Activated naive CD4-positive, alpha-beta T cell treated with anti-CD3 and anti-CD28 coated beads, Interleukin-2, amount 50 U/mL, for 24 hours (primary cell): ENCODE measurements at regions not wholly inside any gene's neighbourhood (a gene's known extent, or its start where the extent isn't known, plus 50 kb on each side); places are given as distances from the start of the nearest gene placed in this dataset.
"Not testable (repeated sequence)": the region's sequence is repeated elsewhere in the genome, so short reads cannot be mapped to it uniquely, and the experiment has no call there.

Source experiments
- H3K27ac Mint-ChIP-seq: one replicate; pipeline ENCODE4 v1.8.0; 2021; ENCODE audit warnings: mild to moderate bottlenecking, mixed read lengths
- H3K27me3 Mint-ChIP-seq: one replicate; pipeline ENCODE4 v1.8.0; 2021; ENCODE audit warnings: mixed read lengths
- H3K36me3 Mint-ChIP-seq: one replicate; pipeline ENCODE4 v1.8.0; 2021; ENCODE audit warnings: mixed read lengths
- H3K4me1 Mint-ChIP-seq: one replicate; pipeline ENCODE4 v1.8.0; 2021; ENCODE audit warnings: mixed read lengths
- H3K4me3 Mint-ChIP-seq: one replicate; pipeline ENCODE4 v1.8.0; 2021; ENCODE audit warnings: mild to moderate bottlenecking, mixed read lengths
- H3K9me3 Mint-ChIP-seq: one replicate; pipeline ENCODE4 v1.8.0; 2021; ENCODE audit warnings: mixed read lengths

DNA sequence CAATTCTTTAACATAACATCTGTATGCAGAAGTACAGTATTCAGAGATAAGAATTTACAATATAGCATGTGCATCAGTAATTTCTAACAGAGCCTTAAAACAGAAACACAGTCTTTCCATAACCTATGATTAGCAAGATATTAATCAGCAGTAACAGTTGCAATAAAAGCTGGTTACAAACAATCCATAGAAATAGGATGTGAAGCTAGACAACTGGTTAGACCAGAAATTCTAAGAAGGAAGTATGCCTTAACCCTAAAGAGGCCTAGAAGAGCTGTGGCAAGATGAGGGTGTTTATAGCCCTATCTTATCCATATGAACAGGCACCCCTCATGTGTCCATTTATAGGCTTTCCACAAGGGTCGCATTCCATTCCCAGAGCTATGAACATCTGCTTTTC, 492.1 kb upstream of the CBLB start:
- not testable (repeated sequence) for H3K27me3 Mint-ChIP-seq, H3K4me3 Mint-ChIP-seq, H3K27ac Mint-ChIP-seq, H3K36me3 Mint-ChIP-seq, H3K4me1 Mint-ChIP-seq, H3K9me3 Mint-ChIP-seq

DNA sequence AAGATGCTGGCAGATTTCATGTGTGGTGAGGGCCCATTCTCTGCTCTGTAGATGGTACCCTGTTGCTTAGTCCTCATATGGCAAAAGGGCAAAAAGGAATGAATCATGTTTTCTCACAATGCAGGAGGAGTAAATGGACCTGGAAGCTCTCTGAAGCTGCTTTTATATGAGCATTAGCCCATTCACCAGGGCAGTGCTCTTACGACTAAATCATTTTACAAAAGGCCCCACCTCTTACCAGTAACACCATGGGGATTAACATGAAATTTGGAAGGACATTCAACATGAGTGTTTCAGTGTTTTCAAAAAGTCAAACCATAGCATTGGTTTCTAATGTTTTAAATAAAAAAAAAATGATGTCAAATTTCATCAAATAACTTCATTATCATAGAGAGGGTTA, 495.7 kb upstream of the CBLB start:
- H3K4me1 Mint-ChIP-seq = peaks cover 9% of the 10 kb centered on the region
- H3K9me3 Mint-ChIP-seq = no peaks in the 10 kb centered on the region
- H3K4me3 Mint-ChIP-seq = no peak overlapping the region
- no peak overlapping the region for H3K27ac Mint-ChIP-seq
- no peaks in the 10 kb centered on the region for H3K36me3 Mint-ChIP-seq
- no peaks in the 10 kb centered on the region for H3K27me3 Mint-ChIP-seq

DNA sequence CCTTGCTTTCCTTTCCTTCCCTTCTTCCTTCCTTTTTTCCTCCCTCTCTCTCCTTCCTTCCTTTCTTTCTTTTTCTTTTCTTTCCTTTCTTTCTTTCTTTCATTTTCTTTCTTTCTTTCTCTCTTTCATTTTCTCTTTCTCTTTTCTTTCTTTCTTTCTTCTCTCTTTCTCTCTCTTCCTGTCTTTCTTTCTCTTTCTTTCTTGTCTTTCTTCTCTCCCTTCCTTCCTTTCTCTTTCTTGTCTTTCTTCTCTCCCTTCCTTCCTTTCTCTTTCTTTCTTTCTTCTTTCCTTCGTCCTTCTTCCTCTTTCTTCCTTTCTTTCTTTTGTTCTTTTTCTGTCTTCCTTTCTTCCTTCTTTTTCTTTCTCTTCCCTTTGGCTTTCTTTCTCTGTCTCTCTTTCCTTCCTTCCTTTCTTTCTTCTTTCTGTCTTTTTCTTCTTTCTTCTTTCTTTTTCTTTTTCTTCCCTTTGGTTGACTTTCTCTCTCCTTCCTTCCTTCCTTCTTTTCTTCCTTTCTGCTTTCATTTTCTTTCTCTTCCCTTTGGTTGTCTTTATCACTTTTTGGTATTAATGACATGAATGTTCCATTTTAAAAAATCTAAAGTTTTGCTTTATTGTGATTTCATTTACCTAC, 496.4 kb upstream of the CBLB start:
- peak overlapping the region; percentile 16 for H3K4me3 Mint-ChIP-seq
- no peaks in the 10 kb centered on the region for H3K27me3 Mint-ChIP-seq
- no peaks in the 10 kb centered on the region for H3K9me3 Mint-ChIP-seq
- peak overlapping the region; percentile 53 for H3K27ac Mint-ChIP-seq
- H3K4me1 Mint-ChIP-seq = peaks cover 9% of the 10 kb centered on the region
- no peaks in the 10 kb centered on the region for H3K36me3 Mint-ChIP-seq

DNA sequence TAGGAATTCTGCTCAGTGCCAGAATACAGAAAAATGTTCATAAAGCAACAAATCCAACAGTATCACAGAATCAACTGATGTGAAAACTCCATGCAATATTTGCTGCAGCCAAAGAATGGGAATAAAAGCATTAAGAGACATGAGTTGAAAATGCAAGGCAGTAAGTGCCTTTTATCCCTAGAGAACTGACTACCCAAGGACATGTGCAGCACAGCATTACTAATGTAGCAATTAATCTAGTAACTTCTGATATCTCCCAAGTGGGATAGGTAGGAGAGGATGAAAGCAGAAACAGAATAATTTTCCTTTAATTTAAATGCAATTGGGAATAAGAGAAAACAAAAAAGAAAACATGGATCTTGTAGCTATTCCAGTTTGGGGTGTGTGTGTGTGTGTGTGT, 497.5 kb upstream of the CBLB start:
- Mint-ChIP-seq H3K36me3 (no peaks in the 10 kb centered on the region), H3K27me3 (no peaks in the 10 kb centered on the region), H3K27ac (no peak overlapping the region), H3K4me1 (peaks cover 9% of the 10 kb centered on the region), H3K9me3 (no peaks in the 10 kb centered on the region), H3K4me3 (no peak overlapping the region)

DNA sequence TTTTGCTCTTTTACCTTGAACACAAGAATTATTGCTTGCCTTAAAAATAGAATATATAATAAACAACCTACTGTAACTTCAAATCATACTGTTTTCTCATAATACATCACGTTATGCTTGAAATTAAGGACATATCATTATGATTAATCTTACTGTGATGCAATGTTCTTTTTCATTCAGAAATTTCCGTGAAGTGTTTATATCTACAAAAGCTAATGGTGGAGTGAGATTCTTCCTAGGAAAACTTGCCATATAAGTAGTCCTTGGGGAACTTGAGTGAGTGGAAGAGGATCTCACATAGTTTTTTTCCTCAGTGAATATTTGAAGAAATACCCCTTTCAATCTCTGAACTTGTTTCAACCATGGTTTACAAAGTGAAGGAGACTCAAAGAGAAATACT, 498.7 kb upstream of the CBLB start:
- Mint-ChIP-seq H3K36me3 (no peaks in the 10 kb centered on the region), H3K9me3 (no peaks in the 10 kb centered on the region), H3K4me1 (peaks cover 9% of the 10 kb centered on the region), H3K27me3 (no peaks in the 10 kb centered on the region), H3K27ac (no peak overlapping the region), H3K4me3 (no peak overlapping the region)

DNA sequence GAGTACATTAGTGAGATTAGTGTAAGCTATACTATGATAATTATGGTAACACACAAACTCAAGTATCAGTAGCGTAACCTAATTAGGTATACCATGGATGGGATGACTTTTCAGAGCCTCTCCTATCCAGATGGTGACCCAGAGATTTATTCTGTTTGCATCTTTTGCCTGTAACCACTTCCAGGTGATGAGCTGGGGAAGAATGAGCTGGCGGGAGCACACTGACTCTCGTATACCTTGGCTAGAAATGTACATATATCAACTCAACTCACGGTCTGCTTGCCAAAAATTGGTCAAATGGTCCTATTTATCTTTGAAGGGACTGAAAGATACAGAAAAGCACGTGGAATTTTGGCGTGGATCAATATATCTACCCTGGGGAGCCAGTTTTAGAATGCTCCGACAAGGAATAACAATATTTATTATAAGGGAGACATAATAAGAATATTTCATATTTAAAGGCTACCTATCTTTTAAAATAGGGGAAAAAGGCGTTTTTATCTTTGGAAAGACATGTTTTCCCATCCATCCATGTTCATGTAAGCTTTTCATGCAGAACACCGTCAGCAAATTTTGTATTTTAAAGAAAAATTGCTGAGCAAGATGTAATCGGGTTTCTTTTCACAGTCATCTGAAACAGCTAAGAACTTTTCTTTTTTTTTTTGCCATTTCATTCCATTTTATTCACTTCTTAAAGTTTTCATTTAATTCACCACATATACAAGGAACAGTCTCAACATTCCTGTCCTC, 502.6 kb upstream of the CBLB start:
- H3K4me1 Mint-ChIP-seq = no peaks in the 10 kb centered on the region
- H3K27me3 Mint-ChIP-seq = no peaks in the 10 kb centered on the region
- H3K4me3 Mint-ChIP-seq = no peak overlapping the region
- no peaks in the 10 kb centered on the region for H3K9me3 Mint-ChIP-seq
- no peaks in the 10 kb centered on the region for H3K36me3 Mint-ChIP-seq
- no peak overlapping the region for H3K27ac Mint-ChIP-seq

DNA sequence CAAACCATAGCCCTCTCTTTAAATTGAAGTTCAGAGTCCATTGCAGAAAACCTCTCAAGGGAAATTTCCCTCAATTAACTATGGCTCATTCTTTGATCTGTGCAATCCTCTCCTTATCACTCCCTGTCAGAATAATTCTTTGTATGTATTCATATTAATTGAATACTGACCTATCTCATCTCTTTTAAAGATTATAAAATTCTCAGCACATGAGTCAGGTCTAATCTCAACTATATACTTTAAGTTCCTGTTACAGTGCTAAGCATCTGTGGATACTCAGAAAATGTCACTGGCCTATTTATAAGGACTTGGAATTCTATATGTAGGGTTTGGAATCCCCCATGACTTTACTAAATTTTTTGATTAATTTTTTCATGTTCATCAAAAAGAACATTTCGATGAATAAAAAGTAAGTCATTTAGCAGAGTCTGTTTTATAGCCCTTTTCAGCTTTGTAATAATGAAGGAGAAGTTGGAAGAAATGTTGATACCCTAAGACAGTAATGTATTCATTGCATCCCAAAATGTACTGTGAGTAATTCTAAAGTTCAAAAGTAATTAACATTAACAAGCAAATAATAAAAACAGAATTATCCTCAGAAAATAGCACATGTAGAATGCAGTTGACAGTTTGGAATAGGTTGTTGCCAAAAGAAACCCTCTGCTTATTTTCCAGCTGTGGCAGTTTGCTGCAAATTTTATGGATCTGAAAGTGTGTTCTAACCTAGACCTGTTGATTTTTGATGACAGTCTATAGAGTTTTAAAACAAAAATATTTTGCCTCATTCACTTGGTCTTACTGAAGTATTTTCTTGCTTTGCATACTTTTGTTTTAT, 503.4 kb upstream of the CBLB start:
- no peak overlapping the region for H3K4me3 Mint-ChIP-seq
- H3K27me3 Mint-ChIP-seq = no peaks in the 10 kb centered on the region
- no peaks in the 10 kb centered on the region for H3K36me3 Mint-ChIP-seq
- H3K27ac Mint-ChIP-seq = no peak overlapping the region
- no peaks in the 10 kb centered on the region for H3K9me3 Mint-ChIP-seq
- H3K4me1 Mint-ChIP-seq = no peaks in the 10 kb centered on the region

DNA sequence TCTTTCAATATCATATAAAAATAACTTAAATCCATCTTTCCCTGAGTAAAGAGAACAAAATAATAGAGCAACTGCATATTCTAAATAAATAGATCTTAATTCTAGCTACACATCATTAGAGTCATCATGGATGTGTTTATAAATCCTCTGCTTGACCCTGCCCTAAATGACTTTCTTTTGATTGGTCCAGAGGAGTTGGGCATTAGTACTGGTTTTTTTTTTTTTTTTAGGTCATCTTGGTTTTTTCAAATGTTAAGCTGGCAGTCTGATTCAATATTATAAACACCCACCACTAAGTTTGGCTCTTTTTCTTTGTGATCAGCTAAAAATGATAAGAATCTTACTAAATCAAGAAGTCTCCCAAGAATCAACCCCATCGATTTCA, 504.0 kb upstream of the CBLB start:
- Mint-ChIP-seq H3K9me3 (no peaks in the 10 kb centered on the region), H3K27ac (no peak overlapping the region), H3K27me3 (no peaks in the 10 kb centered on the region), H3K36me3 (no peaks in the 10 kb centered on the region), H3K4me1 (no peaks in the 10 kb centered on the region), H3K4me3 (no peak overlapping the region)

DNA sequence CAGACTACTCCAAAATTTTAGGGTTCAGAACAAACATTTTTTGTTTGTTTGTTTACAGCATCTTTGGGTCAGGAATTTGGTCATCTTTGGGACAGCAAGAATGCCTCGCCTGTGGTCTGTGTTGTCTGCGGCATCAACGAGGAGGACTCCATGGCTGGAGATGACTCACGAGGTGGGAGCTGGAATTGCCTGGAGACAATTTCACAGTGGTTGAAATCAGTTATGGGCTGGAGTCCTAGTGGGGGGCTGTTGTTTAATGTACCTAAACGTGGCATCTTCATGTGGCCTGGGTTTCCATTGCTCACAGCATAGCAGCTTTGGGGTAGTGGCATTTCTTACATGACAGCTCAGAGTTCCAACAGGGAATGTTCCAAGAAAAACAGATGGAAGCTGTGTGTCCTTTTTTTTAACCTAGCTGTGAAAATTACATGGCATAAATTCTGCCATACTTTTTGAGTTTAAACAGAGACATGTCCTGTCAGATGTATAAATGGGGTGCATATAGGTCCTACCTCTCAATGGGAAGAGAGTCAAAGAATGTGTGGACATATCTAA, 507.3 kb upstream of the CBLB start:
- Mint-ChIP-seq H3K9me3 (no peaks in the 10 kb centered on the region), H3K27me3 (no peaks in the 10 kb centered on the region), H3K4me3 (no peak overlapping the region), H3K4me1 (peaks cover 4% of the 10 kb centered on the region), H3K36me3 (no peaks in the 10 kb centered on the region), H3K27ac (no peak overlapping the region)

DNA sequence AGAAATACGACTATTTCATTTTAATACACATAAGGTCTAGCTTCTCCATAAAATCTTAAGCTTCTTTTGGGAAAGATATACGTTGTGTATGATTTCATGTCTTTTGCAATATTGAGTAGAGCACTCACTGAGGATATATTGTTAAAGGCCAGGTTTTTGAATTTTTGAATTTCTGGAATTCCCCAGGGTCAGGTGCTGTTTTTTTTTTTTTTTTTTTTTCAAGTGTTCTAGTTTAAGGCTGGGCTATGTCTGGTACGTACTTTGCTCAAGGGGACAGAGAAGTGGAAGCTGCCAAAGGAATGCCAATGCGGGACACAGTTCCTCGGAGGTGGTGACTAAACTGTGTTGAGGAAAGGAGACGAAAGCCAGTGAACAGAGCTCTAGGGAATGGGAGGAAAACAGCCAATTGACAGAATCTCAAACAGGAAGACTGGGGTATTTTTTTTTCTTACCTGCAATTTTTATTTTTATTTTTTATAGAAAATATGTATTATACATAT, 510.5 kb upstream of the CBLB start:
- H3K4me1 Mint-ChIP-seq = peaks cover 4% of the 10 kb centered on the region
- no peaks in the 10 kb centered on the region for H3K9me3 Mint-ChIP-seq
- H3K36me3 Mint-ChIP-seq = no peaks in the 10 kb centered on the region
- no peak overlapping the region for H3K27ac Mint-ChIP-seq
- no peak overlapping the region for H3K4me3 Mint-ChIP-seq
- H3K27me3 Mint-ChIP-seq = no peaks in the 10 kb centered on the region

DNA sequence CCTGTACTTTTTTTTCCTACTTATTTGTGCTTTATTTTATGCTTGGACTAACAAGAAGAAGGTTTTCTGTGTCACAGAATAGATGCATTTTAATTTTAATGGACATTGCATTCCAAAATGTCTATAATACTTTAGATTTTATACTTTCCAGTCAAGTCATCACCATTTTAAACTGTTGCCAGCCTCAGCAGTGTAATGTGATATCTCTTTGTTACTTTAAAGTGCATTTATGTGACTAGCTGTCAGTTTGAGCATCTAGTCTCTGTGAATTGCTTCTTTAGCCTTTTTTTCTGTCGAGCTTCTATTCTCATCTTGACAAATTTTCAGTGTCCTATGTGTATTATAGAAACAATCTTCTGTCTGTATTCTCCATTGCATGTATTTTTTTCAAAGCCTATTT, 511.4 kb upstream of the CBLB start:
- Mint-ChIP-seq H3K4me1 (peaks cover 4% of the 10 kb centered on the region), H3K4me3 (no peak overlapping the region), H3K36me3 (no peaks in the 10 kb centered on the region), H3K27me3 (no peaks in the 10 kb centered on the region), H3K9me3 (no peaks in the 10 kb centered on the region), H3K27ac (no peak overlapping the region)

DNA sequence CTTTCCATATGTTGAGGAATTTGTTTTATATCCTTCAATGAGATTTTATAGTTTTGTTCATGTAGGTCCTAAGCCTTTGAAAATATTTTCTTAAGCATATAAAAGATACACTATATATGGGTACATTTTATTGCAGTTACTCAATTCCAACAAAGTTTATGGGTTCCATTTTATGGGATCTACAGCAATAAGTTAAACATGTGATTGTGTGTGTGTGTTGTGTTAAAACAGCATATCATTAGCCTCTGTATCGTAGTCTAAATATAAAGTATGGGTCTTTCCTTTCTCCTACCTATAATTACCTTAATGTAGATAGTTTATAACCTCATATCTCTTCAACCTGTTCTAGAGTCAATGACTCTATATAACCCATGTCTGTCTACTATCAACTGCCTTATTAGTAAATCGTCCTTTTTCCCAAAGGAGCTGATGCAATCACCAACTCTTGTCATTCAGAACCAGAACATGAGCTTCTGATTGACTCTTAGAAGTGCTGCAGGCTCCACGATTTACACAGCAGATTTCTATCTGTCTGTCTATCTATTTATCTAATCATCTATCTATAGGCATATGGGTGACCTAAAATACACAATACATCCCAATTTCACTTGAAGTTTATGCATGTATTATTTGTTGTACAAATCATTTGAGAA, 512.6 kb upstream of the CBLB start:
- no peaks in the 10 kb centered on the region for H3K36me3 Mint-ChIP-seq

DNA sequence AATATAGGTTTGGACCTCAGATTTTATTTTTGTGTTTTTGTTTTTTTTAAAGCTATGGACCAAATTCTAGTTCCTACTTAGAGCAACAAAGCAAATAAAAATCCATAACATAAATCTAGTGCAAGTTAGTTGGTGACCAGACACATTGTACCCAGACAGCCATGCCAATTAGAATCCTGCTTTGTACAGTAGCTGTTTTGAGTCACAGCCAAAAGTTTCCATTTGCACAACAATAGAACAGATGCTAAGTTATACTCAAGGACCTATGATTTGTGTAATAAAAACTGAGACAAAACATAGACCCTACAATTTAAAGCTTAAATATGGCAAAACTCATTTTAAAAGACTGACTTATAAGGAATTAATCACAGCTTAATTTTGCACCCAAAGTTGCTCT, 513.1 kb upstream of the CBLB start:
- Mint-ChIP-seq H3K9me3 (no peaks in the 10 kb centered on the region), H3K27me3 (no peaks in the 10 kb centered on the region), H3K4me1 (peaks cover 4% of the 10 kb centered on the region), H3K4me3 (no peak overlapping the region), H3K36me3 (no peaks in the 10 kb centered on the region), H3K27ac (no peak overlapping the region)

More for the DNA sequence above, 512.6 kb upstream of the CBLB start:
- Mint-ChIP-seq H3K9me3 (no peaks in the 10 kb centered on the region), H3K4me1 (peaks cover 4% of the 10 kb centered on the region), H3K27ac (no peak overlapping the region), H3K4me3 (no peak overlapping the region), H3K27me3 (no peaks in the 10 kb centered on the region)

DNA sequence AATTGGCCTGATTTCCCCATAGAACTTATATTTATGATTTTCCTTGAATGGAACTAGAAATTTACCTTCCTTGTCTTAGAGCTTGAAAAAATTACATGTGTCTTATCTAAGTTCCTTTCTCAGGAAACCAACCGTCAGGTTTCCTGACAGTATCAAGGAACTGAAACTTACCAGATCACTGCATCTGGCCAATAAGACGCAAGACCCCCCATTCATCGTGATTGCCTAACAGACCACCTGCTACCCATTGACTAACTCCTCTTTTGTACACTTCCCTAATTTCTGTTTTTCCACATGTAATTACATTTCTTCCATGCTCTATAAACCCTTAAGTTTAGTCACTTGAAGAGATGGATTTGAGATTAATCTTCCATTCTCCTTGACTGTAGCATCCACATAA, 517.2 kb upstream of the CBLB start:
- Mint-ChIP-seq H3K9me3 (no peaks in the 10 kb centered on the region), H3K27ac (no peak overlapping the region), H3K27me3 (peaks cover 1% of the 10 kb centered on the region), H3K36me3 (peaks cover 2% of the 10 kb centered on the region), H3K4me3 (no peak overlapping the region), H3K4me1 (peaks cover 4% of the 10 kb centered on the region)

DNA sequence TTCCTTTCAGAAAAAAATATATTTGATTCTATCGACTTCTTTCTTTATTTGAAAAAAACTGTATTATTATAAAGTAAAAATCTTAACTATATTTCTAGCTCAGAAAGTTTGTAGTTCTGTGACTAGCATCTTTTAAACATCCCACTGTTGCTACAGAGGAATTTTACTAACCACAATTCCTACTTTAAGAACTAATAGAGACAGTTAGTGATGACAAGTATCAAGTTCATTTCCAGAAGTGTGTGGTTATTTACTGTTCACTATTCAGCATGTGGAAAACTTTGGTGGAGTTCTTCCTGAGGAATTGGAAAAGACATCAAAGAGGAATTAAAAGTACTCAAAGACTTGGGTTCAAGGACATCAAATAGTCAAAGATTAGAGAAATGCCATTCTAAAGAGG, 524.1 kb upstream of the CBLB start:
- H3K4me3 Mint-ChIP-seq = no peak overlapping the region
- peaks cover 2% of the 10 kb centered on the region for H3K36me3 Mint-ChIP-seq
- H3K4me1 Mint-ChIP-seq = peaks cover 4% of the 10 kb centered on the region
- H3K9me3 Mint-ChIP-seq = no peaks in the 10 kb centered on the region
- H3K27ac Mint-ChIP-seq = no peak overlapping the region
- peaks cover 1% of the 10 kb centered on the region for H3K27me3 Mint-ChIP-seq
